Testis (tissue), 2 donors: ENCODE measurements at regions not wholly inside any gene's neighbourhood (a gene's known extent, or its start where the extent isn't known, plus 50 kb on each side); places are given as distances from the start of the nearest gene placed in this dataset.

Experiments used
- POLR2A ChIP-seq: fragments of 450-650 bp; IDR thresholded peaks from one replicate; pipeline ENCODE4 v1.6.1; 2017; ENCODE audit warnings: antibody characterized with exemption, mild to moderate bottlenecking, moderate library complexity
- TF ChIP-seq, protein P1 (sequence below), 3 experiments: fragments of 450-650 bp in 2 of 3; fragments of 200-600 bp in 1 of 3; sonication (generic) in 1 of 3; IDR thresholded peaks; one replicate each; pipeline ENCODE4 v1.5.1; 2016 to 2019; ENCODE audit warnings: antibody characterized with exemption in 3 of 3, mild to moderate bottlenecking in 2 of 3, moderate library complexity in 1 of 3

GRCh38 chr5:156076912-156077311 is 250.1 kb upstream of the SGCD start:
- TF ChIP-seq, protein P1, sequence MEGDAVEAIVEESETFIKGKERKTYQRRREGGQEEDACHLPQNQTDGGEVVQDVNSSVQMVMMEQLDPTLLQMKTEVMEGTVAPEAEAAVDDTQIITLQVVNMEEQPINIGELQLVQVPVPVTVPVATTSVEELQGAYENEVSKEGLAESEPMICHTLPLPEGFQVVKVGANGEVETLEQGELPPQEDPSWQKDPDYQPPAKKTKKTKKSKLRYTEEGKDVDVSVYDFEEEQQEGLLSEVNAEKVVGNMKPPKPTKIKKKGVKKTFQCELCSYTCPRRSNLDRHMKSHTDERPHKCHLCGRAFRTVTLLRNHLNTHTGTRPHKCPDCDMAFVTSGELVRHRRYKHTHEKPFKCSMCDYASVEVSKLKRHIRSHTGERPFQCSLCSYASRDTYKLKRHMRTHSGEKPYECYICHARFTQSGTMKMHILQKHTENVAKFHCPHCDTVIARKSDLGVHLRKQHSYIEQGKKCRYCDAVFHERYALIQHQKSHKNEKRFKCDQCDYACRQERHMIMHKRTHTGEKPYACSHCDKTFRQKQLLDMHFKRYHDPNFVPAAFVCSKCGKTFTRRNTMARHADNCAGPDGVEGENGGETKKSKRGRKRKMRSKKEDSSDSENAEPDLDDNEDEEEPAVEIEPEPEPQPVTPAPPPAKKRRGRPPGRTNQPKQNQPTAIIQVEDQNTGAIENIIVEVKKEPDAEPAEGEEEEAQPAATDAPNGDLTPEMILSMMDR (IDR thresholded peaks at IDR 0.05), result no peak
- no peak for TF ChIP-seq POLR2A
